CD4-positive, alpha-beta T cell treated with Interleukin-4 for 1 hour (primary cell): ENCODE measurements at regions not wholly inside any gene's neighbourhood (a gene's known extent, or its start where the extent isn't known, plus 50 kb on each side); places are given as distances from the start of the nearest gene placed in this dataset.

Experiments
- DNase-seq, 2 donors: peaks; one replicate each; pipeline ENCODE4 v3.0.0-alpha.2; 2020 to 2022

DNA sequence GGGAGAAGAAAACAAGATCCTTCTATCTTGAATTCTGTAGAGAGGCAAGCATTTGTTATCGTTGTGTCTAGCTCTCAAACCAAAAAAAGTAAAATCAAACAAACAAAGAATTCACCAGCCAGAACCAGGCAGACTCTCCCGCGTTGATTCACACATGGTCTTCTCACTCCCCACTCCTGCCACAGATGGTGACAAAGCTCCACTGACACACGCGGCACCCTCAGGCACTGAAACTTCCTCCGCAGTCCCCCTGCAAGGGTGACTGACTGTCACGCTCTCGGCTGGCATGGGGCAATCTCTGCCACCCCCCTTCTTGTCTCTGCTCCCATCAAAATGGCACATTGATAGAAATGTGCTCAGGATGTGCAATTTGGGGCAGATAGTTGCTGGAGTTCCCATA lies 304.9 kb downstream of the DHX15 start:
- DNase-seq: no peak

DNA sequence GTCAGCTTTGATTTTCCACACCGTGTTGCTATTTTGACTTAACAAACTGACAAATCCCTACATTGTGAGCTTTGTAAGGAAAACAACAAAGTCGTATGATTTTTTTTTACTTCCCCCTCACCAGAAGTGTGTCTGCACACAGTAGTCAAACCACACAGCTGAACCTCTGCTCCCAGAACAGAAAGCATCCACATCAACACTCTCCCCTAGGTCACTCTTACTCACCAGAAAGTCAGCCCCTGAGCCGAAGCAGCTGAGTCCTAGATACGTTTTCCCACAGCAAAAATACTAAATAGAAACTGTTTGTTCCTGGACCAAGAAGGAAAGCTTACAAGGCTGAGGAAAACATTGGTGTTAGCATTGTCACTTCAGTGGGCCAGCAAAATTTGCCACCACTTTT lies 305.7 kb downstream of the DHX15 start:
- no peak for DNase-seq

DNA sequence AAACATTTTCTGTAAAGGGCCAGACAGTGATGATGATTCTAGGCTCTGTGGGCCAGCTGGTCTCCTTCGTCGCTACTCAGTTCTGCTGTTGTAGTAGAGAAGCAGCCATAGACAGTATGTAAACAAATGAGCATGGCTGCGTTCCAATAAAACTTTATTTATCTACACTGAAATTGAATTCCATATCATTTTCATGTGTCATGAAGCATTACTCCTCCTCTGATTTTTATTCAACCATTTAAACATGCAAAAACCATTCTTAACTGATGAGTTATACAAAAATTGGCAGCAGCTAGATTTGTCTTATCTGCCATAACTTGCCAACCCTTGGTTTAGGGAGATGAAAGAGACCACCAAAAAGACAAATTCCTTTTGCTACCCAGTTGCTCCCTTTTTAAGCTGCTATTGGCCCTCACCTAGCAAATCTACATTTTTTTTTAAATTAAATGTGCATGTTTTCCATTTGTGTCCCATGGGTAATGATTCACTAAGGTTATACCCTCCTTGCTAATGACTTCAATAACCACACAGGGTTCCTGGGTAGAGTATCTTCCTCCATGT lies 309.9 kb downstream of the DHX15 start:
- DNase-seq: no peak

GRCh38 chr4:24273136-24273535 lies 311.2 kb downstream of the DHX15 start:
- no peak for DNase-seq

- DNase-seq: no peak
Measured at GRCh38 chr4:24266951-24267722, 317.2 kb downstream of the DHX15 start.

DNA sequence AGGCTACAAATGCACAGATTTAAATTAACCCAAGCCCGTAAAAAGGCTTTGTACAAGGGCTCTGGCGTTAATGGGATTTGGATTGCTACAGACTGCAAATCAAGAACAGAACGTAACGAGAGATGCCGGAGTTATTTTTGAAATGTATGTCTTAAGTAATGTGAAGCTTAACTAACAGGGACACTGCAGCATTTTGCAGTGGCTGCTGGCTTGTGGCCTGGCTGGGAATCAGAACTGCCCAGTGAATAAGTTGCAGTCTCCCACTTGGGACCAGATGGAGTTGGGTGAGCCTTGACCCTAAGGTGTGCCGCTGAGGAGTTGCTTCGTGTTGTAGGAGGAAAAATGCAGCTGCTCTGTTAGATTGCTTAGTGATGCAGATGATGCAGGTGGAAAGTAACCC lies 318.4 kb downstream of the DHX15 start:
- no peak for DNase-seq

DNA sequence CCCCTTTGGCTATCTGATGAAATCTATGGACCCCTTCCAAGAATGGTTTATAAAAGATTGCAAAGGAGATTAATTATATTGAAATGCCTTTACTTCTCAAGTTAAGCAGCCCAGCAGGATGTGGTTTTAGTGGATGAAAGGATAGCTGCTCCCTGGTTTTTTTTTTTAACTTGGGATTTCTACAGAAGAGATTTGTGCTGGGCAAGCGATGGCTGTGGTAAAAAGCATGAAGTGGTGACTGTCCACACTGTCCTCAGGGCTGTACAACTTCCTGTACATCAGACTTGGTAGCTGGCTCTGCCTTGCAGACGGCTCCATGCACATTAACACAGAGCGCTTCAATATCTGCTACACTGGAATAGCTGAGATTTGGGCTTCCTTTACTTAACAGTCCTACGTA lies 321.7 kb downstream of the DHX15 start:
- no peak for DNase-seq

- no peak for DNase-seq
Measured at GRCh38 chr4:24262084-24262483, 322.3 kb downstream of the DHX15 start.

GRCh38 chr4:24260923-24261564 lies 323.3 kb downstream of the DHX15 start:
- DNase-seq: no peak

- no peak for DNase-seq
Measured at GRCh38 chr4:24260133-24260715, 324.1 kb downstream of the DHX15 start.

DNA sequence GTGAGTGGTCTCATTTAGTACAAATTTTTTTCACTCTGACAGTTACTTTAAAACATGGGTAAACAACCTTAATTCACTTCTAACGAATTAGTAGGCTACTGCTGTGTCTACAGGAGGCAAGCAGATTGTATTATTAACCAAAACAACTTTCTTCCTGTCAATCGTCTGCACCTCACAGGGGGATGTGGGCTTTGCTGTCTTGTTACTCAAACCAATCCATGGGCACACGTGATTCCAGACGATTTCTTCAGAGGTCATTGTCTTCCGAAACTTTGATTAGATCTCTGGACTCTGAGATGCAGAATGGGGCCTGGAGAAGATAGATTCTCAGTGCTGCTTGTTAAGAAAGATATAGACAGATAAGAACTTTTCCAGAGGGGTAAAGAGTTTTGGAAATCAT lies 327.8 kb downstream of the DHX15 start:
- DNase-seq: no peak

DNA sequence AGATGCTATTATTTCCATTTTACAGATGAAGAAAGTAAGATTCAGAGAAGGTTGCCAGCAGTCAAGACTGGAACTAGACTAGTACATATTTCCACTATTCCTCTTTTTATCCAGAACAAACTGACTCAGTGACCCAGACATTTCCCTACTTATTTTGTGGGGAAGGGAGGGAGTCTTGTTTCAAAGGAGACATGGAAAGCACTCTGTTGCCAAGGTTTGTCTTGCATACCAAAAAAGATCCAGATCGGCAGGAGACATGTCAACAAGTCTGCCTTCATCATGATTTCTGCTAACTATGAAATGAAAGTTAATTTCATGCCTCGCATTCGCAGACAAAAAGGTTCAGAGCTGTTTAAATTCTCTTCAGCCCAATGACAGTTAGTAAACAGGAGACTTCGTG lies 328.3 kb downstream of the DHX15 start:
- no peak for DNase-seq

- DNase-seq: no peak
Measured at GRCh38 chr4:24252121-24252520, 332.2 kb downstream of the DHX15 start.

DNA sequence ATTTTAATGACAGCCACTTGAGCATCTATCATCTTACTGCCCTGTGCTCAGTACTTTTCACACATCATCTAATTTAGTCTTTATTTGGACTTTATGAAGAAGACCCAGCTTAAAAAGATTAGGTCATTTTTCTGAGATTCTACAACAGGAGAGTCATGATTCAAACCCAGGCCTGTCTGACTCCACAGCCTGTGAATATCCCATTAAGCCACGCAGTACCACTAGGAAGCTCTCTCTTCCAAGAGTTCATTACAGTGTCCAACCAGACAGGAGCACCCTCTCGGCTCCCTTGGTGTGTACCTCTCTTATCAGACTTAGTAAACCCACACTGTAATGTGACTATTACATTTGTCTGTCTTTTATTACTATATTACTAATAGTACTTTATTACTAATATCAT lies 332.8 kb downstream of the DHX15 start:
- no peak for DNase-seq

GRCh38 chr4:24249972-24250371 lies 334.4 kb downstream of the DHX15 start:
- DNase-seq: no peak

DNA sequence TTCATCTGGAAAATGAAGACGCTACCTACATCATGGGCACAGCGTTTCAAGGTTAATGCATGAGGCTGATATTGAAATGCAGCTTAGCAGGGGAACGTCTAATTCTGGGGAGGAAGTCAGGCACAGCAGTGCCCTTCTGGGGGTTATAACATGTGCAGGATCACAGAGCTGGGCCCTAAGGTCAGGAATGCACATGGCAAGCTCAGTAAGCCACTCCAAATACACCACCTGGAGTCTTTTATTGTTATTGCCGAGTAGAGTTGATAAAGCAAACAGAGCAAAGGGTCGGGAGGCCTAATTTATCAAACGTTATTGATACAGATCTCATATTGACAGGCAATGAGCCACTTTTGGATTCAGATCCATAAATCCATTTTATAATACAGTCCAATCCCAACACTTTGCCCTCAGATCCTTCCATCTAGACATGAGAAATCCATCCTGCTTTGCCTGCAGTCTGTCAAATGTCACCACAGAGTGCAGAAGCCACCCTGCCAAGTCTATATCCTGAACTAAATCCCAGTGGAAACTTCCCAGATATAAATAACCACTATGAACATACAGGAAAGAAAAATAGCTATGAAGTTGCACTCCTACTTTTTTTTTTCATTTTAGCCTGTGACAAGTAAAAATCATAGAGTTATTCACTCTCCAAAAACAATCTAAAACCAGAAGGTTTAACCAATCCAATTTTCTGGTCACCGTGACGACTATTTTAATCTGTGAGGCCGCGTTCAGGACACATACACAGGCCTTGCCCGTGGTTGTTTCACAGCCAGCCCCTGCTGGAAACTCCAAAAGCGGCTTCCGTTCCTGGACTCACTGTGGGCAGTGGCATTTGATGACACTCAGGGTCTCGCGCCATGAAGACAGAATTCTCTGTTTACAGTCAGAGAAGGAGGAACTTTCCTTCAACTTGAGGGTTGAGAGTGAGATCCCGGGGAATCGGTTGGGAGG lies 335.4 kb downstream of the DHX15 start:
- no peak for DNase-seq

DNA sequence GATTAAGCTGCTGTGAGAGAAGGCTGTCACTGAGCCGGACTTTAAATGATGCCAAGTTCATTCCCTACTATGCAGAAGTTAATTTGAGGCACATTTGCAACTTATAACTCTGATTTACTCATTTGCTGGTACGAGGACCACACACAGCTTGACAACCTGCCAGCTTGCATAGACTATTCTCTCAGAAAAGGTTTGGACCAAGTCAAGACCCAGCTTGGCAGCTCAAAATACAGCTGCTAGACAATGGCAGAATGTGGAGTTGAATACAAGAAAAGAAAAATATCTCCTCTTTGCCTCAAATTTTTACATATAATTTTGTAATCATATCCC lies 338.9 kb downstream of the DHX15 start:
- no peak for DNase-seq

DNA sequence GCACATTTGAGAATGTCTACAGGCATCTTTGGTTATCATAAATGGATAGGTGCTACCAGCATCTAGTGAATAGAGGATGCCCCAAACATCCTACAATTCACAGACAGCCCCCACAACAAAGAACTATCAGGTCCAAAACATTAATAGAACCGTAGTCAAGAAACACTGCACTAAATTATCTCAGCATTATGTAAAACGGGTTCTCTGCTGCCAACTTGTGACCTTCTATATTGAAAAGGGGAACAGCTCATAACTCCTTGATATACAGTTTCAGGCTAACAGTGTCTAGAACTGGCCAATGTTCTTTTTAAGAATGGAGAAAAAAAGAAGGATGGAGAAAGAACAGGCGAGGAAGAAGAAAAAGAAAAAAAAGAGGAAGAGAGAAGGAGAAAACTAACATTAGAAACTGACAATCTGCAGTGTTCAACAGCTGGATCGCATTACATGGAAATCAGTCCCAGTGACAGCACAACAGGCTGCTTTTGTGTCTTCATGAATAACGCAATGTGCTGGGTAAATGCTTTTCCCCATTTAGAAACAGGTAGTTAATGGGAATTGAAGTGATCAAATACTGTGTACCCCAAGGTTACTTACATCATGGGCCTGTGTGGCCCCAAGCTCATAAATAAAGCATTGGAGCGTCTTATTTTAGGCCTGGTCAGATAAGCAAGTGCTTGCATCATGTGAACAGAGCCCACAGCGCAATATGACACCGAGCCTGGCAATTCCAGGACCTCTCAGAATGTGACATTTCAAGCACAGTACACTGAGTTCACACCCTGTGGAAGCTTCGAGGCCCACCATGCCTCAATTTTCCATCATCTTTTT lies 339.5 kb downstream of the DHX15 start:
- no peak for DNase-seq

- DNase-seq: no peak
Measured at GRCh38 chr4:24243641-24244040, 340.7 kb downstream of the DHX15 start.

DNA sequence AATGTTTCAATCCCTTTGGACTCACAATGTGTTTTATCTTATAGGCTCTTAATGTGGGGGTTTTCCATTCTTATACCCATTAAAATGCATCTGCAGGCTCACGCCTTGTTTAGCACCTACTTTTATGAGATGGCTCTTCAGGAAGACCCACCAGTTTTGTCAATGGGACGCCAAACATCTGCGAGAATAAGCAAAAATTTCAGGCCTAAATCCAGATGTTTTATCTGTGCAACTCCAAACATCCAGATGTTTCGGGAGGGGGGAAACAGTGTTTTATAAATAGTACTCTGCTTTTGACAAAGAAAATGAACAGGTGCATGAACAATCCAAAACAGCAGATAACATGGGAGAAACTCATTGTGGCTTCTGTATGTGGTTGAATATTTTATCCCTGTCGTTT lies 342.8 kb downstream of the DHX15 start:
- no peak for DNase-seq

- DNase-seq: no peak
Measured at GRCh38 chr4:24240655-24241054, 343.7 kb downstream of the DHX15 start.

DNA sequence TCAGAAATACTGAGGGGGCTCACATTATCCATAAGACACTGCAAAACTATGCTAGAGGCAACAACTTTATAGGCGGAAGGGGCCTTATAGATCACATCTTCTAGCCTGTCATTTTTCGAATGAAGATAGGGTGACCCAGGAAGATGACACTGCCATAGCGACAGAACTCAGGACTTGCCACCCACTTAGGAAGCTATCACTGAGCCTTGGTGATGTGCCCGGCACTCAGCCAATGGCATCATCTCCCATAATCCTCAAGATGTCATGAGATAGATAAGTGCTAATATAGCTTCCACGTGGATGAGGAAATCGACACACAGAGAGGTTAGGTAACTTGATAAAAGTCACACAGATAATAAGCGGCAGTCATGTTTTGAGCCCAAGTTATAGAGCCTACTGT lies 346.6 kb downstream of the DHX15 start:
- DNase-seq: no peak
